ENCODE measurements at regions not wholly inside any gene's neighbourhood (a gene's known extent, or its start where the extent isn't known, plus 50 kb on each side); places are given as distances from the start of the nearest gene placed in this dataset.

DNA sequence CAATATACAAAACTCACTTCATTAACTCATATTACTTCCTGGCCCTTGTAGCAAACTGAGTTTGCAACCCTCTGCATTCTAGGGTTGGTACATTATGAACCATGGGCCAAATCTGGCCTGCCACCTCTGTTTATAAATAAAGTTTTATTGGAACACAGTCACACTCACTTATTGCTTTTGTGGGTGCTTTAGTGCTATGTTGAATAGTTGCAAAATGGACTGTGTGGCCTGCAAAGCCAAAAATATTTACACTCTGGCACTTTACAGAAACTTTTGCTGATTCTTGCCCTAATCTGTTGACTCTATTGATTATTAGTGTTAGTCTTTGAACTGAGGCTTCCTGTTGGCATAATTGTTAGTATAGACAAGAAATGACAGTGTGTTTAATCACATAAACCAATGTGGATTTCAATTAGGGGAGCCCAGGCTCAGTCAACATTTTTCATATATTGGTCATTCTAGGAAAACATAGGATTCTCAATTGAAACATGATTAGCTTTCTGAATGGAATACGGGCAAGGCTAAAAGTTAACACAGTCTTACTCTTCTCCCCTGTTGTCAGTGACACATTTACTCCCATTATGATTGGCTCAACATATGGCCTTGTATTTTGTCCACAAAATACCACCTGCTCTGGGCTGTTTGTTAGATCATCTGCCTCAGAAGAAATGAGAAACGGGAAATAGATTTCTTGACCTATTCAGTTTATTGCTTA lies 241.9 kb upstream of the ZFP64 start:
- TF ChIP-seq, protein P1, sequence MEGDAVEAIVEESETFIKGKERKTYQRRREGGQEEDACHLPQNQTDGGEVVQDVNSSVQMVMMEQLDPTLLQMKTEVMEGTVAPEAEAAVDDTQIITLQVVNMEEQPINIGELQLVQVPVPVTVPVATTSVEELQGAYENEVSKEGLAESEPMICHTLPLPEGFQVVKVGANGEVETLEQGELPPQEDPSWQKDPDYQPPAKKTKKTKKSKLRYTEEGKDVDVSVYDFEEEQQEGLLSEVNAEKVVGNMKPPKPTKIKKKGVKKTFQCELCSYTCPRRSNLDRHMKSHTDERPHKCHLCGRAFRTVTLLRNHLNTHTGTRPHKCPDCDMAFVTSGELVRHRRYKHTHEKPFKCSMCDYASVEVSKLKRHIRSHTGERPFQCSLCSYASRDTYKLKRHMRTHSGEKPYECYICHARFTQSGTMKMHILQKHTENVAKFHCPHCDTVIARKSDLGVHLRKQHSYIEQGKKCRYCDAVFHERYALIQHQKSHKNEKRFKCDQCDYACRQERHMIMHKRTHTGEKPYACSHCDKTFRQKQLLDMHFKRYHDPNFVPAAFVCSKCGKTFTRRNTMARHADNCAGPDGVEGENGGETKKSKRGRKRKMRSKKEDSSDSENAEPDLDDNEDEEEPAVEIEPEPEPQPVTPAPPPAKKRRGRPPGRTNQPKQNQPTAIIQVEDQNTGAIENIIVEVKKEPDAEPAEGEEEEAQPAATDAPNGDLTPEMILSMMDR (IDR thresholded peaks at IDR 0.05), result no peak
- H3K4me3 ChIP-seq, result no peak overlapping the region
- H3K27me3 ChIP-seq, result no peaks in the 10 kb centered on the region
- no peaks in the 10 kb centered on the region for H3K9me3 ChIP-seq
- no peak overlapping the region for H3K27ac ChIP-seq
- H3K36me3 ChIP-seq, result no peaks in the 10 kb centered on the region
- no peak for DNase-seq
- H3K4me1 ChIP-seq, result no peaks in the 10 kb centered on the region
- intact Hi-C loops (cut with DNase I; ENCODE audit: low total_unique reads), result no loop called here

DNA sequence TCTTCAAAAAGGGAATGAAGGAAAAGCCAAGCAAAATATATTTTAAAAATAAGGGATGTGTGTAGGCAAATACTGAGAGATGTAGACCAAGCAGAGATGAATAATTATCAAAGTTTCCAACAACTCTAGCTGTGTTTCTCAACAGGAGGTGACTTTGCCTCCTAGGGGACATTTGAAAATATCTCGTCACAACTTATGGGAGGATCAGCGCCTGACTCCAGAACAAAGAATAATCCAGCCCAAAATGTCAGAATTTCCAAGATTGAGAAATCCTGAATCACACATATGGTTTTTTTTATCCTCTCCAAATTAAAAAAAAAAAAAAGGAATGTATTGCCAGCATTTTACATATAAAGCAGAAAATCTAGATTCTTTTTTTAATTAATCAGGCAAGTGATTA lies 241.2 kb upstream of the ZFP64 start:
- TF ChIP-seq, protein P1 (IDR thresholded peaks at IDR 0.05), result no peak
- Histone ChIP-seq H3K27ac (no peak overlapping the region), H3K4me1 (no peaks in the 10 kb centered on the region), H3K9me3 (no peaks in the 10 kb centered on the region), H3K4me3 (no peak overlapping the region), H3K36me3 (no peaks in the 10 kb centered on the region), H3K27me3 (no peaks in the 10 kb centered on the region)
- intact Hi-C loops (cut with DNase I; ENCODE audit: low total_unique reads), result no loop called here
- no peak for DNase-seq

DNA sequence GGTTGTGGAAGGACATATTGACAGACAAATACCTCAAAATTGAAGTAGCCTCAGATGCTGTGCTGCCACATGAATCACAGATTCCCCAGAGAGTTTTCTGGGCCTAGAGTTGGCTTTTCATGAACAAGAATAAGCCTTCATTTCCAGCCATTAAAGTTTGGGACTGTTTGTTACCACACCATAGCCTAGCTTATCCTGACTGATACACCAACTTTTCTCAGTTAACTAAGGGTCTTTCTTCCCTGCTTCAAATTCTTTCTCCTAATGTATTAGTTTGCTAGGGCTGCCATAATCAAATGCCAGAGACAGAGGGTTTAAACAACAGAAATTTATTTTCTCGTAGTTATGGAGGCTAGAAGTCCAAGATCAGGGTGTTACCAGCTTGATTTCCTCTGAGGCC lies 237.4 kb upstream of the ZFP64 start:
- no peak for DNase-seq
- TF ChIP-seq, protein P1 (IDR thresholded peaks at IDR 0.05), result no peak
- Histone ChIP-seq H3K4me3 (no peak overlapping the region), H3K27me3 (no peaks in the 10 kb centered on the region), H3K4me1 (no peaks in the 10 kb centered on the region), H3K36me3 (no peaks in the 10 kb centered on the region), H3K9me3 (no peaks in the 10 kb centered on the region), H3K27ac (no peak overlapping the region)
- intact Hi-C loops (cut with DNase I; ENCODE audit: low total_unique reads), result no loop called here

DNA sequence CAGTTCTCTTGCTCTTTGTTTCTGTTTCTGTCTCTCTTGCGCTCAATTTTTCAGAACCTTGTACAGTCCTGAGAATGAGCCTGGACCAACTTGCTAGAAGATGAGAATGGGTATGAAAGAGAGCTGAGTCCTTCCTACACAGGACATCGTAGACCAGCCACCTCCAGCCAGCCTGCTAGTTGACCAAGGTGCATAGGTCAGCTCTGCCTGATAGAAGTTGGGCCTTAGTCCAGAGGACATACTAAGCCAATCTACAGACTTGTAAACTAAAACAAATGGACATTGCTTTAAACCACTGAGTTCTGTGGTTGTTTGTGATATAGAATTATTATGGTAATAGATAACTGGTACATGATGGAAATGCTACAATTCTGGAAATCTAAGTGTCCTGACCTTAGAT lies 236.4 kb upstream of the ZFP64 start:
- H3K36me3 ChIP-seq, result no peaks in the 10 kb centered on the region
- no peaks in the 10 kb centered on the region for H3K4me1 ChIP-seq
- H3K27me3 ChIP-seq, result no peaks in the 10 kb centered on the region
- intact Hi-C loops (cut with DNase I; ENCODE audit: low total_unique reads), result no loop called here
- H3K4me3 ChIP-seq, result no peak overlapping the region
- no peaks in the 10 kb centered on the region for H3K9me3 ChIP-seq
- TF ChIP-seq, protein P1 (IDR thresholded peaks at IDR 0.05), result no peak
- DNase-seq, result no peak
- no peak overlapping the region for H3K27ac ChIP-seq

DNA sequence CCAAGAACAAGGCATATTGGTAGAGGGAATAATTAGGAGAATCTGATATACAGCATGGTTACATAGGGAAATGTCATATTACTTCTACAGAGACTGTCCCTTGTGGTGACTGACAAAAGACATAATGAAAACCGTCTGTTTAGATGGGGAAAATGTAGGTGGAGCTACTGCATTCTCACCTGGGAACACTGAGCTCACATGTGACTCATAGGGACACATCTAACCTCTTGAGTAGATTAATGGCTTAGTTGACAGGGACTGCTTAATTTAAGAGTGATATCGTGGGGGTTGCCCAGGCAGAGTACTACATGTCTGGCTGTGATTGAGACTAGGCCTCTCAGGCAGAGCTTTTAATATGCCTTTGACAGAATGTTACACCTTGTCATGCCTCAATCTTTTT lies 235.3 kb upstream of the ZFP64 start:
- H3K27ac ChIP-seq, result no peak overlapping the region
- H3K36me3 ChIP-seq, result no peaks in the 10 kb centered on the region
- no peak for DNase-seq
- no peaks in the 10 kb centered on the region for H3K27me3 ChIP-seq
- TF ChIP-seq, protein P1 (IDR thresholded peaks at IDR 0.05), result no peak
- no peaks in the 10 kb centered on the region for H3K9me3 ChIP-seq
- intact Hi-C loops (cut with DNase I; ENCODE audit: low total_unique reads), result no loop called here
- H3K4me3 ChIP-seq, result no peak overlapping the region
- H3K4me1 ChIP-seq, result no peaks in the 10 kb centered on the region

DNA sequence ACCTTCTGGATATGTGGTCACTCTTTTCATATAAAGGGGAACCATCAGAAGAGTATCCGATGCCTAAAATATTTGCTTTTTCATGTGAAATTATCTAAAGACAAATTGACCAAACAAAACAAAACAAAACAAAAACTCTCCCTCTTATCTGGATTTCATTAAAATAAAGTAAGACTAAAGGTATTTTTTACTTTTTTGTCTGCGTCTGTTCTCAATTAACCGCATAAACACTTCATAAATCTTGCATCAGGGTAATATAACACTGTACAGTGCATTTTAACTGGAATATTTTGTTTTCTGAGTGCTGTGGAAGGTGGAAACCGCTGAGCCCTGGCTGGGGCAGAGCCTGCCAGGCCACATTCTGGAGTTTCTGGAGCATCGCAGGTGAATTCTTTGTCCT lies 234.1 kb upstream of the ZFP64 start:
- intact Hi-C loops (cut with DNase I; ENCODE audit: low total_unique reads), result no loop called here
- DNase-seq, result no peak

More for the DNA sequence above, 234.1 kb upstream of the ZFP64 start:
- H3K4me1 ChIP-seq, result no peaks in the 10 kb centered on the region
- H3K27ac ChIP-seq, result no peak overlapping the region
- TF ChIP-seq, protein P1 (IDR thresholded peaks at IDR 0.05), result no peak
- no peak overlapping the region for H3K4me3 ChIP-seq
- no peaks in the 10 kb centered on the region for H3K36me3 ChIP-seq
- H3K9me3 ChIP-seq, result no peaks in the 10 kb centered on the region
- H3K27me3 ChIP-seq, result no peaks in the 10 kb centered on the region

Measured in tibial artery (tissue), 4 donors.